ENCODE measurements at regions not wholly inside any gene's neighbourhood (a gene's known extent, or its start where the extent isn't known, plus 50 kb on each side); places are given as distances from the start of the nearest gene placed in this dataset.

DNA sequence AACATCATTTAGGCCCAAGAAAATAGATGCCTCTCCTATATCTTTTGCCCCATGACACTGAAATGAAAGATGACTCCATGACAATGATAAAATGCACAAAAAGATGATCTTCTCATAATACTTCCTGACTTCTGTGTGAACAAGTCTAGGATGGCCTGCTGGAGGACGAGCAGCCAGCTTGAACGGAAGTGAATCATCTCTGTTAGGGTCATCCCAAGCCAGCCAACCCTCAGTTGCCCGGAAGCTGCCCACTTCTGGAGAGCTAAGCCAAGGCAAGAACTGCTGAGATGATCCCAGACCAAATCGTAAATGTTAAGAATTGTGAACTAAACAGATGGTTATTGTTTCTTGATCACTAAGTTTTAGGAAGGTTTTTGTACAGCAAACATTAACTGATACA, 249.7 kb upstream of the HS3ST5 start:
- H3K27ac ChIP-seq (ENCODE audit: insufficient read depth, low read depth, low read length) = no peak overlapping the region
- no peaks in the 10 kb centered on the region for H3K9me1 ChIP-seq (replicated peaks; ENCODE audit: control insufficient read depth, extremely low read depth, insufficient read depth, low read length)
- no peaks in the 10 kb centered on the region for H3K79me2 ChIP-seq (ENCODE audit: control insufficient read depth, insufficient read depth, low read length)
- CTCF ChIA-PET = no interaction called here
- intact Hi-C loops (cut with micrococcal nuclease) (no loop called here), dilution Hi-C loops (cut with MboI; ENCODE audit: extremely low pct_ligation_motif_present, low sequenced_read_pairs) (no loop called here)
- H2AFZ ChIP-seq (ENCODE audit: low read depth, low read length) = no peak overlapping the region
- peaks cover 2% of the 10 kb centered on the region for H3K9me3 ChIP-seq (replicated peaks; ENCODE audit: control insufficient read depth, insufficient read depth, low read length)
- DNase-seq (ENCODE audit: low read depth, low spot score) (no peak), FAIRE-seq (no peak)
- POLR2A ChIA-PET = no interaction called here
- H3K27me3 ChIP-seq (ENCODE audit: control insufficient read depth in 2 of 2, insufficient read depth in 2 of 2, low read length in 2 of 2) = no peaks in the 10 kb centered on the region
- no peak overlapping the region for H3K9ac ChIP-seq (replicated peaks; ENCODE audit: extremely low read depth, insufficient read depth, low read length)
- no peak overlapping the region for H3K4me2 ChIP-seq (ENCODE audit: insufficient read depth, low read length)
- H3K36me3 ChIP-seq (ENCODE audit: control insufficient read depth in 2 of 2, extremely low read depth in 1 of 2, insufficient read depth in 2 of 2, low read length in 2 of 2) = no peaks in the 10 kb centered on the region
- no TSS peak for BruUV-seq (replicated peaks)
- no peak overlapping the region for H3K4me3 ChIP-seq (replicated peaks in 1 of 3; ENCODE audit: insufficient read depth in 1 of 3, low read depth in 1 of 3, low read length in 3 of 3)
- H3K4me1 ChIP-seq (ENCODE audit: control insufficient read depth, extremely low read depth, insufficient read depth, low read length) = no peaks in the 10 kb centered on the region
- no peaks in the 10 kb centered on the region for H4K20me1 ChIP-seq (replicated peaks; ENCODE audit: control insufficient read depth, extremely low read depth, insufficient read depth, low read length)
- TF ChIP-seq MAX (IDR thresholded peaks at IDR 0.05; ENCODE audit: insufficient read depth, insufficient read length) (no peak), CTCF (IDR thresholded peaks at IDR 0.05; ENCODE audit: extremely low read depth in 1 of 2, insufficient read depth in 1 of 2, low read depth in 1 of 2, low read length in 2 of 2) (no peak), GATA2 (IDR thresholded peaks at IDR 0.05; ENCODE audit: insufficient read depth, insufficient read length, low read depth, low read length) (no peak), POLR2AphosphoS5 (IDR thresholded peaks at IDR 0.05; ENCODE audit: insufficient read depth, low read depth, low read length) (no peak), MYC (IDR thresholded peaks at IDR 0.05; ENCODE audit: low read depth, low read length) (no peak), EZH2 (IDR thresholded peaks at IDR 0.05; ENCODE audit: borderline replicate concordance, low read depth, low read length, severe bottlenecking) (no peak), JUN (IDR thresholded peaks at IDR 0.05; ENCODE audit: borderline replicate concordance, insufficient read depth, insufficient read length, low read depth) (no peak), FOS (IDR thresholded peaks at IDR 0.05; ENCODE audit: borderline replicate concordance, insufficient read depth, low read length) (no peak), POLR2A (IDR thresholded peaks at IDR 0.05; ENCODE audit: low read depth, low read length) (no peak)
